GM19468 (cell line): ENCODE measurements at regions not wholly inside any gene's neighbourhood (a gene's known extent, or its start where the extent isn't known, plus 50 kb on each side); places are given as distances from the start of the nearest gene placed in this dataset.
"Not testable (repeated sequence)": the region's sequence is repeated elsewhere in the genome, so short reads cannot be mapped to it uniquely, and the experiment has no call there.

ENCODE experiments used
- ATAC-seq: cut with Tn5 transposase; IDR thresholded peaks from one replicate; pipeline ENCODE4 v1.9.1; 2021; ENCODE audit warnings: mild to moderate bottlenecking, moderate library complexity, moderate number of reproducible peaks; ENCODE audit not compliant: unreplicated experiment; ENCODE audit errors: extremely low read depth

DNA sequence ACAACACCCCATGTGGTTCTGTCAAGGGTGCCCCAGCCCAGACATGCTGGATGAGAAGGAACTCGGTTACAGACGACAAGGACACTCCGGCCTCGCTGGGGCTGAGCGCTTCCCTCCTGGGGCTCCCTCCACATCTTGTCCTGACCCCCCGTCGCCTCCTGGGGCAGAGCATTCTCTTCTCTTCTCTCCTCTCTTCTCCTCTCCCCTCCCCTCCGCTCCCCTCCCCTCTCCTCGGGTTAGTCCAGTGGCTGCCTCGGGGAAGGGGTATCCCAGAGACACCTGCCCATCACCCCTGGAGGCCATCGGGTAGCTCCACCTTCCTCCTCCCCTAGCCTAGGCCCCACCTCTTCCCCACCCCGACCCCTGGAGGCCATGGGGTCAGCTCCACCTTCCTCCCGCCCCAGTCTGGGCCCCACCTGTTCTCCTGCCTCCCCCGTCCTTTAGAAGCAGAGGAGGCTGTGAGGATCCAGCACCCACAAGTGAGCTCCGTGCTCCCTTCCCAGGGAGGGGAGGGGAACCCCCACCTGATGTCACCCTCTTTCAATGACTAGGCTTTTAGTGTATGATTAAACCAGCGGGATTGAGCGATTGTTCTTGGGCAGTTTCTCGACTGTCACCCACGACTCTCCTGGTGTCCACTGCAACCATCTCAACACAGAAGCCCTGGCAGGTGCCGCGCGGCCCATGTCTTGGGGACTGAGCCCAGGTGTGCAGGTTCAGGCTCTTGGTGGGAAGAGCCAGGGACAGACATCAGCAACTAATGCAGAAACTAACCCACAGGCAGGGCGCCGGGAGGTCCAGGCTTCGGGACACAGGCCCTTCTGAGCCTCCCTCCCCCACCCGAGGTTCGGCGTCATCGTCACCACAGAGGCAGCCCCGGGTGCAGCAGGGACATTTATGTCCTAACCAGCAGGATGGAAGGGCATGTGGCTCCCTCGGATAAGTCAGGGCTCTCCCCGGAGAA lies 330.4 kb downstream of the ADGRD1 start:
- ATAC-seq = not testable (repeated sequence)

GRCh38 chr12:131284954-131285904 lies 331.5 kb downstream of the ADGRD1 start:
- not testable (repeated sequence) for ATAC-seq

DNA sequence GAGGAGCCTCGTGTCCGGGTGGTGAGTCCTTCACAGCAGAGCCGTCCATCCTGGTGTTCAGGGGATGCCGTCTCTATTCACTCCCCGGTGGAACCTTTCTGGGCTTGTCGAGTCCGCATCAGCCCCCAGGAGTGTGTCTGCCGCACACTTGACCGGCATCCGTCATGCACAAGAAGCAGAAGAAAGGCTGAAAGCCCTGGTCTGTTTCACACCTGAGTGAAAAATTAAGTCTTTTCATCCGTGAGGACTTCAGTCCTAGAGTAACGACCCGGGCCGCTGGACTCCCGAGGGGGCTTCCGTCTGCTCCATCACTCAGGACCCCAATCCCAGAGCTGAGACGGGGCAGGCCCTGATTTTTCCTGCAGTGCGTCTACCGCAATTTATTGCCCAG lies 332.2 kb downstream of the ADGRD1 start:
- not testable (repeated sequence) for ATAC-seq

DNA sequence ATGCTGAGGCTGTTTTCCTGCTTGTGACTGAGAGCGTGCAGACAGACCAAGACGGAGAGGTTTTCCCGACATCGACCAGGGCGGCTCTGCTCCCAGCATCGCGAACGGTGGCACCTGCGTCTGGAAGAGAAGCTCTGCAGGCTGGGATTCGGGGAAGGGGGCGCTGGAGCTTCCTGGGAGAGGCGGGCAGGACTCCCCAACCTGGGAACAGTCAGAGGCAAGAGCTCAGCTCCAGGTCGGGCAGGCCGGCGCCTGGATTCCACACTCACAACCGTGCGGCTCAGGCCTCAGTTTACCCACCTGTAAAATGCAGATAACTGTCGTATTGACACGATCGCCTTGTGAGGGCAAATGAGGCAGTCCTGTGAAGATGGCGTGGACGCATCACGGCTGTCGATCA lies 332.6 kb downstream of the ADGRD1 start:
- ATAC-seq = not testable (repeated sequence)

DNA sequence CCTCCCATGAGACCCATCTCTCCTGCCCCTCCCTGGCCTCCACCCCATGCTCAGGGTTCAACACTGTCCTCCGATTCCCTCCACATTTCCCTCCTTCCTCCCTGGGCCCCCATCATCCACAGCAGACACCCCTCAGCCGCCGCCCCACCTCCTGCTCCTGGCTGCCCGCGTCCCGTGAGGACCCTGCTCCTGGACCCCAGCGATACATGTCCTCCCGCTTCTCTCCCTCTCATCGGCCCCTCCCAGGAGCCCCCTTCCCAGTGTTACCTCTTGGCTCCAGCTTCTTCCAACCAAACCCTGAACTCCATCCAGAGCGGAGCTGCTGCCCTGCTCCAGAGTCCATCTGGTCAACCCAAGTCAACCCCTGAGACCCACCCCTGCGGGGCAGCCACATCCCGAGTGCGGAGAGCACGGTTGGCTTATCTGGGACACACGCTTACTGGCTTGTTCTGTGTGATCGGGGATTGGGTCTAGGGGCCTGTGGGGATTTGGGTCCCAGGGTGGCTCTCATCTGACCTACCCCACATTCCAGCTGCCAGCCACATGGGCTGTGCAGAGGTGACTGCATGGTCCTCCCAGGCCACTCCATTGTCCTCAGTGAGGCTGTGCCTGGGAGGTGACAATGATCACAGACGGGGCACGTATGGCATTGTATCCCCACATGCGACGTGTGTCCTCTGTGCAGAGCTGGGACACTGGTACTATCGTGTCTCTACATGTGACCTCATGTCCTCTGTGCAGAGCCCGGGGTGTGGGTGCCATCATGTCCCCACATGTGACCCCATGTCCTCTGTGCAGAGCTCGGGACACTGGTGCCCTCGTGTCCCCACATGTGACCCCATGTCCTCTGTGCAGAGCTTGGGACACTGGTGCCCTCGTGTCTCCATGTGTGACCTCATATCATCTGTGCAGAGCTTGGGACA lies 333.6 kb downstream of the ADGRD1 start:
- no peak for ATAC-seq

GRCh38 chr12:131287938-131288764 lies 334.4 kb downstream of the ADGRD1 start:
- ATAC-seq = no peak

- ATAC-seq = not testable (repeated sequence)
Measured at GRCh38 chr12:131288765-131289695, 335.3 kb downstream of the ADGRD1 start.

DNA sequence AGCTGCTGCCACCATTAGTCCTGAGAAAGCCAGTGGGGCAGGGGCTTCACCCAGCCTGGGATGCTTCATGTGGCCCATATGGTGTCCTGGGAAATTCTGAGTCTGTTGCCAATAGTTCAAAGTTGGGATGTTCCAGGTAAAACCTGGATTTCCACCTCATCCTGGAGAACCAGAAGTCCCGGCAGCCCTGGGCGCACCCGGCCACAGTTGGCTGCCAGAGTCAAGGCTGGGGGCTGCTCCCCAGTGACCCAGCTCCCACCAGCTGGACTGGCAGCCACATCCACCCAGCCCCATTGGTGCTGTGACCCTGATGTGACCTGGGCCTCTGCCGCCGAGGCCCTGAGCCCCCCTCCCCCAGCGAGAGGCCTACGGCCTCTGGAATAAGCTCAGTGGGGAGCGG lies 336.1 kb downstream of the ADGRD1 start:
- ATAC-seq = not testable (repeated sequence)

GRCh38 chr12:131290255-131290959 lies 336.7 kb downstream of the ADGRD1 start:
- ATAC-seq = no peak

GRCh38 chr12:131293071-131294015 lies 339.6 kb downstream of the ADGRD1 start:
- not testable (repeated sequence) for ATAC-seq

DNA sequence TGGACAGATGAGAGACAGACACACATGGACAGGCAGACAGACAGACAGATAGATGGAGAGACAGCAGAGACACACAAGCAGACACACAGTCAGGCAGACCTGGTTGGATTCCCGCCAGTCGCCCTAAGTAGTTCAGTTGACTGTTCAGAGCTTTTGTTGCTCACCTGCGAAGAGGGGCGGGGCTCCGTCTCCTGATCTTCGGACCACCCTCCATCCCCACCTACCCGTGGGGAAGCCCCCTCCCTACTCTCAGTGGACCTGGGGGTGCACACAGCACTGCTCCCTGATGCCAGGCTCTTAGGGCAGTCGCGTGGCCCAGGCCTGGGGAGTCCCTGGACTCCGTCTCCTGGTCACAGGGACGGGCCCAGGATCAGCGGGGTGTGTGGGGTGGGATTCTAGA lies 341.0 kb downstream of the ADGRD1 start:
- ATAC-seq = not testable (repeated sequence)

- not testable (repeated sequence) for ATAC-seq
Measured at GRCh38 chr12:131295117-131295516, 341.4 kb downstream of the ADGRD1 start.

DNA sequence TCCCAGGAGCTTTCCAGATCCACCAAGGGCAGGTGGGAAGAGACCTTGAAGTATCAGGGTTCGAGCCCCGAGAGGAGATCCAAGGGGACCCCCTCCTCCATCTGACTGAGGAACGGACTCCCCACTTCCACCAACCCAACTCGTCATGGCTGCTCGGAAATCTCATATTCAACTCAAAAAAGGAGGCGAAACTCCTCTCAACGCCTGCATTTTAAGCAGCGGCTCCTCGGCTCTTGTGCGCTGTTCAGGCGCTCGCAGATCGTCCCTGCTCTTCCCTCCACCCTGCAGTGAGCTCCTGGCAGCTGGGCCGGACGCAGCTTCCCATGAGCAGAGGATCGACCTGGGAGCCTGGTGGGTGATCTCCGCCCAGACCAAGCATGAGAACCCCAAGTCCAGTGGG lies 341.9 kb downstream of the ADGRD1 start:
- not testable (repeated sequence) for ATAC-seq

DNA sequence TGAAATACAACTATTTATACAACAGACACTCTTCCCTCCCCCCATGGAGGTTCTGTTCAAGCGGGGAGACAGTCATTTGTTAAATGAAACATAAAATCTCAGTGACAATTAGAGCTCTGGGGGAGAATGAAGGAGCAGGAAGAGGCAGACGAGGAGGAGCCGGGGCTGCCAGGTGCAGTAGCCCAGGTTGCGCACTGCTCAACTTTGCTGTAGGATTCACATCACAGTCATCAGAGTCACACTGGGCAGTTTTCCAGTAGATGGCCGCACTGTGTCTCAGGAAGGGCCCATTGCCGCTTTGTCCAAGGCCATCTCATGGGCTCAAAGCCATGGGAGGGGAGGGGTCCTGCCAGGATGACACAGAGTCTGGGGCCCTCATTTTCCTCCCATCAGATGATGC lies 342.4 kb downstream of the ADGRD1 start:
- ATAC-seq = not testable (repeated sequence)

DNA sequence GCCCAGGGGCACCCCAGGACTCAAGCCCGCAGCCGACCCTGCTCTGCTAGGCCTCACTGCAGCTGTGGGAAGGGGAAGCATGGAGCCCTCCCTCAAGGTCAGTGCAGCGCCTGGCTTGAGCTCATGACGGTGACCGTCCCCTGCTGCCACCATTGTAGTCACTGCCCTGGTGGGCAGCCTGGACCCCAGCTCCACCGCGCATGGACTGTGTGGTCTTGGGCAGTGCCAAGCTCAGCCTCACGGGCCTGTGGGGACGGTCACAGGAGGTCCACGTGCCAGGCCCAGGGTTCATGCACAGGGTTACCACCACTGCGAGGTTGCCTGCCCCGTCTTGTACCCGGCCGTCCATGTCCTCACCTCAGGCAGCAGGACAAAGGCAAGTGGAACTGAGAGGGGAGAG lies 342.9 kb downstream of the ADGRD1 start:
- ATAC-seq = not testable (repeated sequence)
